ENCODE measurements at regions not wholly inside any gene's neighbourhood (a gene's known extent, or its start where the extent isn't known, plus 50 kb on each side); places are given as distances from the start of the nearest gene placed in this dataset.
"Not testable (repeated sequence)": the region's sequence is repeated elsewhere in the genome, so short reads cannot be mapped to it uniquely, and the experiment has no call there.

- H3K4me3 Mint-ChIP-seq (ENCODE audit: unreplicated experiment): no peak overlapping the region
- no peak for DNase-seq (ENCODE audit: low spot score)
- no peak for TF ChIP-seq CTCF (IDR thresholded peaks at IDR 0.05)
- H3K27ac Mint-ChIP-seq (ENCODE audit: unreplicated experiment): no peak overlapping the region
- H3K9me3 Mint-ChIP-seq (ENCODE audit: low read depth): peaks cover 53% of the 10 kb centered on the region
- H3K36me3 Mint-ChIP-seq (ENCODE audit: low read depth): peaks cover 9% of the 10 kb centered on the region
- no peaks in the 10 kb centered on the region for H3K27me3 Mint-ChIP-seq (ENCODE audit: low read depth)
- no peaks in the 10 kb centered on the region for H3K4me1 Mint-ChIP-seq (ENCODE audit: low read depth)
Measured at GRCh38 chr20:29756664-29757063, 1500.8 kb upstream of the DEFB115 start.

- not testable (repeated sequence) for H3K36me3 Mint-ChIP-seq (ENCODE audit: low read depth); H3K4me3 Mint-ChIP-seq (ENCODE audit: unreplicated experiment)
- H3K9me3 Mint-ChIP-seq (ENCODE audit: low read depth): peaks cover 42% of the 10 kb centered on the region
Measured at GRCh38 chr20:29761621-29762385, 1495.7 kb upstream of the DEFB115 start.

GRCh38 chr20:29762620-29763019 is 1494.8 kb upstream of the DEFB115 start:
- Mint-ChIP-seq H3K4me3 (ENCODE audit: unreplicated experiment) (no peak overlapping the region), H3K4me1 (ENCODE audit: low read depth) (no peaks in the 10 kb centered on the region), H3K27me3 (ENCODE audit: low read depth) (no peaks in the 10 kb centered on the region), H3K9me3 (ENCODE audit: low read depth) (peaks cover 40% of the 10 kb centered on the region), H3K27ac (ENCODE audit: unreplicated experiment) (no peak overlapping the region), H3K36me3 (ENCODE audit: low read depth) (peaks cover 2% of the 10 kb centered on the region)
- no peak for TF ChIP-seq CTCF (IDR thresholded peaks at IDR 0.05)
- DNase-seq (ENCODE audit: low spot score): no peak

More at GRCh38 chr20:29761621-29762385, 1495.7 kb upstream of the DEFB115 start:
- not testable (repeated sequence) for H3K27me3 Mint-ChIP-seq (ENCODE audit: low read depth); H3K4me1 Mint-ChIP-seq (ENCODE audit: low read depth); DNase-seq (ENCODE audit: low spot score)
- peak overlapping the region; percentile 54 for H3K27ac Mint-ChIP-seq (ENCODE audit: unreplicated experiment)

- H3K36me3 Mint-ChIP-seq (ENCODE audit: low read depth): peaks cover 2% of the 10 kb centered on the region
- no peak for DNase-seq (ENCODE audit: low spot score)
- H3K9me3 Mint-ChIP-seq (ENCODE audit: low read depth): peaks cover 39% of the 10 kb centered on the region
- no peaks in the 10 kb centered on the region for H3K27me3 Mint-ChIP-seq (ENCODE audit: low read depth)
- TF ChIP-seq CTCF (IDR thresholded peaks at IDR 0.05): no peak
- H3K27ac Mint-ChIP-seq (ENCODE audit: unreplicated experiment): no peak overlapping the region
- H3K4me3 Mint-ChIP-seq (ENCODE audit: unreplicated experiment): no peak overlapping the region
- no peaks in the 10 kb centered on the region for H3K4me1 Mint-ChIP-seq (ENCODE audit: low read depth)
Measured at GRCh38 chr20:29763821-29764511, 1493.5 kb upstream of the DEFB115 start.

GRCh38 chr20:29764922-29765610 is 1492.4 kb upstream of the DEFB115 start:
- not testable (repeated sequence) for H3K27me3 Mint-ChIP-seq (ENCODE audit: low read depth); DNase-seq (ENCODE audit: low spot score); H3K27ac Mint-ChIP-seq (ENCODE audit: unreplicated experiment); H3K36me3 Mint-ChIP-seq (ENCODE audit: low read depth); H3K4me3 Mint-ChIP-seq (ENCODE audit: unreplicated experiment); H3K4me1 Mint-ChIP-seq (ENCODE audit: low read depth)
- H3K9me3 Mint-ChIP-seq (ENCODE audit: low read depth): peaks cover 38% of the 10 kb centered on the region

- not testable (repeated sequence) for H3K4me1 Mint-ChIP-seq (ENCODE audit: low read depth); H3K4me3 Mint-ChIP-seq (ENCODE audit: unreplicated experiment); H3K27ac Mint-ChIP-seq (ENCODE audit: unreplicated experiment); H3K27me3 Mint-ChIP-seq (ENCODE audit: low read depth); H3K36me3 Mint-ChIP-seq (ENCODE audit: low read depth); DNase-seq (ENCODE audit: low spot score)
- H3K9me3 Mint-ChIP-seq (ENCODE audit: low read depth): peaks cover 48% of the 10 kb centered on the region
Measured at GRCh38 chr20:29778033-29778432, 1479.4 kb upstream of the DEFB115 start.

- H3K27ac Mint-ChIP-seq (ENCODE audit: unreplicated experiment); H3K4me1 Mint-ChIP-seq (ENCODE audit: low read depth); H3K4me3 Mint-ChIP-seq (ENCODE audit: unreplicated experiment); H3K36me3 Mint-ChIP-seq (ENCODE audit: low read depth); H3K27me3 Mint-ChIP-seq (ENCODE audit: low read depth); DNase-seq (ENCODE audit: low spot score): not testable (repeated sequence)
- peaks cover 60% of the 10 kb centered on the region for H3K9me3 Mint-ChIP-seq (ENCODE audit: low read depth)
Measured at GRCh38 chr20:29781217-29781616, 1476.2 kb upstream of the DEFB115 start.

- not testable (repeated sequence) for H3K4me1 Mint-ChIP-seq (ENCODE audit: low read depth); H3K4me3 Mint-ChIP-seq (ENCODE audit: unreplicated experiment); H3K27ac Mint-ChIP-seq (ENCODE audit: unreplicated experiment); H3K36me3 Mint-ChIP-seq (ENCODE audit: low read depth); DNase-seq (ENCODE audit: low spot score); H3K27me3 Mint-ChIP-seq (ENCODE audit: low read depth)
- peaks cover 66% of the 10 kb centered on the region for H3K9me3 Mint-ChIP-seq (ENCODE audit: low read depth)
Measured at GRCh38 chr20:29781891-29782290, 1475.6 kb upstream of the DEFB115 start.

GRCh38 chr20:29787456-29787855 is 1470.0 kb upstream of the DEFB115 start:
- not testable (repeated sequence) for H3K4me3 Mint-ChIP-seq (ENCODE audit: unreplicated experiment); DNase-seq (ENCODE audit: low spot score); H3K36me3 Mint-ChIP-seq (ENCODE audit: low read depth); H3K4me1 Mint-ChIP-seq (ENCODE audit: low read depth); H3K27ac Mint-ChIP-seq (ENCODE audit: unreplicated experiment); H3K27me3 Mint-ChIP-seq (ENCODE audit: low read depth)
- peaks cover 62% of the 10 kb centered on the region for H3K9me3 Mint-ChIP-seq (ENCODE audit: low read depth)

Measured in chondrocyte (in vitro differentiated cells).